CD8-positive, alpha-beta memory T cell (primary cell): ENCODE measurements at regions not wholly inside any gene's neighbourhood (a gene's known extent, or its start where the extent isn't known, plus 50 kb on each side); places are given as distances from the start of the nearest gene placed in this dataset.
A peak's percentile ranks its signal among the peaks of the same experiment; 100 is the strongest.

Experiments
- CTCF ChIA-PET: fragments of 350-600 bp; sonication (Branson Sonifier 250); formaldehyde crosslinking; loops from one replicate; lab custom pipeline; 2021; ENCODE audit warnings: antibody characterized with exemption; lab: Charles Lee
- POLR2A ChIA-PET: fragments of 350-600 bp; sonication (Branson Sonifier 250); formaldehyde crosslinking; loops from one replicate; lab custom pipeline; 2021; ENCODE audit warnings: antibody characterized with exemption; lab: Charles Lee
- DNase-seq, 5 donors: peaks; one replicate each; pipeline versions ENCODE4 v3.0.0 to v3.0.0-alpha.2; 2020 to 2022; ENCODE audit warnings: mixed read lengths in 1 of 5
- H3K27ac ChIP-seq: one replicate; pipeline ENCODE4 v1.7.0; 2013; ENCODE audit warnings: low read depth, mild to moderate bottlenecking, low read length, moderate library complexity
- H3K27me3 ChIP-seq: 2 replicates; pipeline ENCODE4 v1.7.0; 2013; ENCODE audit warnings: low read length, mild to moderate bottlenecking; ENCODE audit not compliant: insufficient read depth, poor library complexity, severe bottlenecking
- H3K36me3 ChIP-seq: 2 replicates; pipeline ENCODE4 v1.7.0; 2013; ENCODE audit warnings: mild to moderate bottlenecking, low read length, moderate library complexity; ENCODE audit not compliant: insufficient read depth
- H3K4me1 ChIP-seq: 2 replicates; pipeline ENCODE4 v1.7.0; 2013; ENCODE audit warnings: mild to moderate bottlenecking, low read length, moderate library complexity; ENCODE audit not compliant: insufficient read depth
- H3K4me3 ChIP-seq: 2 replicates; pipeline ENCODE4 v1.7.0; 2013; ENCODE audit warnings: mild to moderate bottlenecking, low read length
- H3K9me3 ChIP-seq: 2 replicates; pipeline ENCODE4 v1.7.0; 2013; ENCODE audit warnings: mild to moderate bottlenecking, low read length
- H3K27ac Mint-ChIP-seq, 8 donors: one replicate each; pipeline ENCODE4 v1.8.0; 2020 to 2021; ENCODE audit warnings: mixed read lengths in 8 of 8, mild to moderate bottlenecking in 6 of 8, inconsistent platforms in 3 of 8, moderate library complexity in 3 of 8
- H3K27me3 Mint-ChIP-seq, 2 donors: one replicate each; pipeline ENCODE4 v1.8.0; 2020 to 2021; ENCODE audit warnings: mixed read lengths in 2 of 2, mild to moderate bottlenecking in 1 of 2, moderate library complexity in 1 of 2
- H3K36me3 Mint-ChIP-seq, 3 donors: one replicate each; pipeline ENCODE4 v1.8.0; 2020 to 2021; ENCODE audit warnings: mixed read lengths in 3 of 3, inconsistent platforms in 1 of 3, mild to moderate bottlenecking in 1 of 3
- H3K4me1 Mint-ChIP-seq, 3 donors: one replicate each; pipeline ENCODE4 v1.8.0; 2020 to 2021; ENCODE audit warnings: mixed read lengths in 3 of 3, inconsistent platforms in 1 of 3, mild to moderate bottlenecking in 1 of 3
- H3K4me3 Mint-ChIP-seq, 7 donors: one replicate each; pipeline ENCODE4 v1.8.0; 2020 to 2021; ENCODE audit warnings: mixed read lengths in 7 of 7, mild to moderate bottlenecking in 6 of 7, moderate library complexity in 4 of 7, inconsistent platforms in 2 of 7
- H3K9me3 Mint-ChIP-seq, 5 donors: one replicate each; pipeline ENCODE4 v1.8.0; 2020 to 2022; ENCODE audit warnings: mixed read lengths in 5 of 5, mild to moderate bottlenecking in 3 of 5, moderate library complexity in 2 of 5, inconsistent platforms in 1 of 5

DNA sequence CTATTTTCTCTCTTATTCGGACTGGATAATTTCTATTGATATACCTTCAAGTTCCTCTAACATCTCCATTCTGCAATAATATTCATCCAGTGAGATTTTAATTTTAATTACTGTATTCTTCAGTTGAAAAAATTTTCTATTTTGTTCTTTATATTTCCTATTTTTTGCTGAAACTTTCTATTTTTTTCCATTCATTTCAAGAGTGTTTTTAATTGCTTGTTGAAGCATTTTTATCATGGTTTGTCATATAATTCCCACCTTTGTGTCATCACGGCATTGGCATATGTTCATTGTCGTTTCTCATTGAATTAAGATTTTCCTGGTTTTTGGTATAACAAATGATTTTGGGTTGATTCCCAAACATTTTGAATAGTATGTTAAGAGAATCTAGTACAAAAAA lies 214.9 kb upstream of the HDDC2 start:
- Mint-ChIP-seq H3K27ac (no peak overlapping the region), H3K9me3 (peaks cover 0 to 6% (median 4%) of the 10 kb centered on the region in 5 donors), H3K4me1 (no peaks in the 10 kb centered on the region), H3K4me3 (no peak overlapping the region), H3K27me3 (peaks cover 3 to 12% of the 10 kb centered on the region in 2 donors), H3K36me3 (no peaks in the 10 kb centered on the region)
- no peak for DNase-seq
- H3K4me3 ChIP-seq: no peak overlapping the region
- H3K27me3 ChIP-seq: peaks cover 4% of the 10 kb centered on the region
- ChIA-PET CTCF (no interaction called here), POLR2A (no interaction called here)
- H3K9me3 ChIP-seq: no peaks in the 10 kb centered on the region
- no peaks in the 10 kb centered on the region for H3K4me1 ChIP-seq
- H3K36me3 ChIP-seq: no peaks in the 10 kb centered on the region
- H3K27ac ChIP-seq: no peak overlapping the region

DNA sequence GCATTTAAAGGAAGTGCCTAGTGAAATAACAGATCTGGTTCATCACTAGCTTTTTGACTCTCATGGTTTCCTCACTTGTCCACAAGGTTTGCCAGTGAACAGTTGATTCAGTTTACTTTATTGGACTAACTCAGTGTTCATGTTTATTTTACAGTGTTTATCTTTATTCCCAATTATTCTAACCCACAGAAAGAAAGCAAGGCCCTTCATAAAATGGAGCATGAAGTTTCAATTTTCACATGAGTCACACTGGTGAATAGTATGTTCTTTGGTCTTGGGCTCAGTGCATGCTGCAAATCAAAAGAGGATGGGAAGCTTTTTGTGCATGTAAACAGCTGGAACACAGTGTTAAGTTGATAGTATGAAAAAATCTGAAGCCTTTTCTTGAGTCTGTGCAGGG lies 217.6 kb upstream of the HDDC2 start:
- Mint-ChIP-seq H3K36me3 (no peaks in the 10 kb centered on the region), H3K9me3 (peaks cover 0 to 5% (median 3%) of the 10 kb centered on the region in 5 donors), H3K4me3 (no peak overlapping the region), H3K4me1 (no peaks in the 10 kb centered on the region), H3K27me3 (peaks cover 6 to 29% of the 10 kb centered on the region in 2 donors), H3K27ac (no peak overlapping the region)
- no peak overlapping the region for H3K4me3 ChIP-seq
- peaks cover 4% of the 10 kb centered on the region for H3K27me3 ChIP-seq
- H3K36me3 ChIP-seq: no peaks in the 10 kb centered on the region
- CTCF ChIA-PET: no interaction called here
- no peak overlapping the region for H3K27ac ChIP-seq
- H3K4me1 ChIP-seq: no peaks in the 10 kb centered on the region
- H3K9me3 ChIP-seq: no peaks in the 10 kb centered on the region
- no peak for DNase-seq
- POLR2A ChIA-PET: no interaction called here

DNA sequence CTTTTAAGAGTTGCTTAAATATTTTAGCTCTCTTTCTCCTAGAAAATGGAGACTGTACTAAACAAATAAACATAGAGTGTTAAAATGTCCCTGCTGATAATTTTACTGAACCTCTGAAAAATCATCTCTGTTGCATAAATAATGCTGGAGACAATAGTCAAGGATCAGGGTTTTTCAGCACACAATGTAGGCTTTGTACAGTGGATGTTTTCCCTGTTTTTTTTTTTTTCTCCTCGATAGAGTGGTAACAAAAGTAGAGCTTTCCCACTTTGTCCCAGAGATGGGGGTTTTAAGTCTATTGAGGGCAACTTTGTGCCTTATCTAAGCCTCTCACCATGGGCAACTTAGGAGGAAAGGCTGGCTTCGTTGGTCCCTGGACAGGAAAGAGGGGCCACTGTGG lies 222.6 kb upstream of the HDDC2 start:
- ChIA-PET CTCF (interaction anchor here (0.8 kb wide), 1 partner anchor 10 kb away, joined by 3 read pairs; no protein-coding TSS in a partner anchor), POLR2A (no interaction called here)
- Histone ChIP-seq H3K9me3 (no peaks in the 10 kb centered on the region), H3K4me1 (no peaks in the 10 kb centered on the region), H3K27me3 (no peaks in the 10 kb centered on the region), H3K4me3 (no peak overlapping the region), H3K27ac (no peak overlapping the region), H3K36me3 (no peaks in the 10 kb centered on the region)
- H3K36me3 Mint-ChIP-seq: no peaks in the 10 kb centered on the region
- H3K4me1 Mint-ChIP-seq: no peaks in the 10 kb centered on the region
- H3K27me3 Mint-ChIP-seq: peaks cover 19 to 44% of the 10 kb centered on the region in 2 donors
- no peak overlapping the region for H3K27ac Mint-ChIP-seq
- DNase-seq: no peak
- peaks cover 0 to 4% (median 0%) of the 10 kb centered on the region in 5 donors for H3K9me3 Mint-ChIP-seq
- H3K4me3 Mint-ChIP-seq: no peak overlapping the region

DNA sequence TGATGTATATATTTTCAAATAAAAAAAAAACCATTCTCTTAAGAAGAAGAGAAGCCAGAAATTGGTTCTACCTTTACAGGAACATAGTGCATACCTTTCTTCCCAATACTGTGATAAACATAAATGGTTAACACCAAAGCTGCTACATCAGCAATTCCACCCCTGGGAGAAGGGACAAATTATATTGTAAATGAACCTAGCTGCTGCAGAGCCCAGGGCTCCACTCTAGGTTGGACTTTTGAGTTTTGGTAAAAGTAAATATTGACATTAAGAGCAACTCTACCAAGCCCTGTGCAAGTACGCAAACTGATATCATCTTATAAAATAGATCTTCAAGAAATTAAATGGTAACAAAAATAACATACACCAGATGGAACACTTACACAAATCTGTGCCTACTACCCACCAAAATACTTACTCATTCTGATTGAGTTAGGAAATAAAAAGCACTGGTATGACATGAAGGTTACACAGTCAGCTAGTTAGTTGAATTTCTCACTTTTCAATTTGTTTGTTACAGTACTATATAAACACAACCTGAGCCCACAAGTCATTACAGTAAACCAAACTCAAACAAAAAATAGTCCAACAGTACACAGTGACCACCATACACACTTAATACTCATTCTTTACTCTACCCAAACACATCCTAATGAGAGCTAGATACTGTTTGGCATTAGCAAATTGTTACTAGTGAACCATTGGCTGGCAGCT lies 223.3 kb upstream of the HEY2 start:
- peaks cover 24 to 56% of the 10 kb centered on the region in 2 donors for H3K27me3 Mint-ChIP-seq
- no peaks in the 10 kb centered on the region for H3K27me3 ChIP-seq
- H3K27ac Mint-ChIP-seq: no peak overlapping the region
- H3K36me3 ChIP-seq: no peaks in the 10 kb centered on the region
- no peak overlapping the region for H3K27ac ChIP-seq
- CTCF ChIA-PET: no interaction called here
- no peaks in the 10 kb centered on the region for H3K4me1 ChIP-seq
- no peak for DNase-seq
- H3K4me3 ChIP-seq: no peak overlapping the region
- H3K4me1 Mint-ChIP-seq: no peaks in the 10 kb centered on the region
- no peaks in the 10 kb centered on the region for H3K9me3 Mint-ChIP-seq
- H3K9me3 ChIP-seq: no peaks in the 10 kb centered on the region
- no peak overlapping the region for H3K4me3 Mint-ChIP-seq
- H3K36me3 Mint-ChIP-seq: no peaks in the 10 kb centered on the region
- POLR2A ChIA-PET: no interaction called here

DNA sequence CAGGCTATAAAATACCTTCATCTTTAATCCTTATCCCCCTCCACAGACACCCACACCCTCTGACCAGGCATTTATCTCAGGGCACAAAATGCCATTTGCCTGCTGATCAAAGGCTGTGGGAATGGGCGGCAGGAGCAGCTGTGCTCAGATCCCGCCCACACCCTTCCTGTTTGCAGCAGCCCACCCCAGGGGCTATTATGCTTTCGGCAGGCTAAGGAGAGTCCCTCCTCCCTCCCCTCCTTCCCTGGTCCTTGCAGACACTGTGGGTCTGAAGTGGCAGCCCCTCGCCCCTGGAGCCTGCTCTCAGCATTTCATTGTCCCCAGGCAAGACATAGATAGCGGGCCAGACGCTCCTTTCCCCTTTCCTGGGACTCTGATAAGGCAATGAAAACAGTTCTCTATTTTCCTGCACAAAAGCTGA lies 220.8 kb upstream of the HEY2 start:
- H3K36me3 Mint-ChIP-seq: no peaks in the 10 kb centered on the region
- H3K4me3 ChIP-seq: no peak overlapping the region
- H3K4me1 Mint-ChIP-seq: no peaks in the 10 kb centered on the region
- peaks cover 29 to 50% of the 10 kb centered on the region in 2 donors for H3K27me3 Mint-ChIP-seq
- no peak overlapping the region for H3K4me3 Mint-ChIP-seq
- ChIA-PET CTCF (interaction anchor here (0.9 kb wide), 1 partner anchor 61 kb away, joined by 3 read pairs; no protein-coding TSS in a partner anchor), POLR2A (no interaction called here)
- no peak overlapping the region for H3K27ac ChIP-seq
- no peaks in the 10 kb centered on the region for H3K4me1 ChIP-seq
- no peaks in the 10 kb centered on the region for H3K36me3 ChIP-seq
- H3K27me3 ChIP-seq: no peaks in the 10 kb centered on the region
- H3K27ac Mint-ChIP-seq: peak overlapping the region in 1 of 8 donors; percentile 64
- no peaks in the 10 kb centered on the region for H3K9me3 Mint-ChIP-seq
- H3K9me3 ChIP-seq: no peaks in the 10 kb centered on the region
- no peak for DNase-seq

DNA sequence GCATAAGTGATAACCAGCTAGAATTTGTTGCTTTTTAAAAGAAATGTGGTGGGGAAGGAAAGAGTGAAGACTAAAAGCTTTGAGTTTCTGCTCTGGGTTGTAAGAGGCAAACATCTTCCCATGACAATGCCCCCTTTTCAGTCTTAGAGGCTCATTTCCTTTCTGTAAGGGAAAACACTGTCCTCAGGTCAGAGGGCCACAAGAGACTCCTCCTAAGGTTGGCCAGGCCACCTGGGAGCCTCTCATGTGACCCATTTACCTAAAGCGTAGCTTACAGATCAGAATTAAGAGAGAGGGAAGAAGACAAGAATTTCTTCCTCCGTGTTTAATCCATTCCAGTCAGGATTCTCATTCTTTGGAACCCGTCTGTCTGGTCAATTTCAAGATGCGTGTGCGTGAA lies 220.4 kb upstream of the HEY2 start:
- peaks cover 30 to 47% of the 10 kb centered on the region in 2 donors for H3K27me3 Mint-ChIP-seq
- no peak for DNase-seq
- H3K4me3 Mint-ChIP-seq: no peak overlapping the region
- no peaks in the 10 kb centered on the region for H3K9me3 Mint-ChIP-seq
- H3K36me3 ChIP-seq: no peaks in the 10 kb centered on the region
- no peak overlapping the region for H3K27ac ChIP-seq
- no peaks in the 10 kb centered on the region for H3K36me3 Mint-ChIP-seq
- H3K4me1 Mint-ChIP-seq: no peaks in the 10 kb centered on the region
- ChIA-PET POLR2A (no interaction called here), CTCF (interaction anchor here (0.9 kb wide), 1 partner anchor 62 kb away, joined by 3 read pairs; no protein-coding TSS in a partner anchor)
- H3K27me3 ChIP-seq: peaks cover 3% of the 10 kb centered on the region
- no peaks in the 10 kb centered on the region for H3K9me3 ChIP-seq
- H3K4me1 ChIP-seq: no peaks in the 10 kb centered on the region
- H3K4me3 ChIP-seq: no peak overlapping the region
- H3K27ac Mint-ChIP-seq: no peak overlapping the region

DNA sequence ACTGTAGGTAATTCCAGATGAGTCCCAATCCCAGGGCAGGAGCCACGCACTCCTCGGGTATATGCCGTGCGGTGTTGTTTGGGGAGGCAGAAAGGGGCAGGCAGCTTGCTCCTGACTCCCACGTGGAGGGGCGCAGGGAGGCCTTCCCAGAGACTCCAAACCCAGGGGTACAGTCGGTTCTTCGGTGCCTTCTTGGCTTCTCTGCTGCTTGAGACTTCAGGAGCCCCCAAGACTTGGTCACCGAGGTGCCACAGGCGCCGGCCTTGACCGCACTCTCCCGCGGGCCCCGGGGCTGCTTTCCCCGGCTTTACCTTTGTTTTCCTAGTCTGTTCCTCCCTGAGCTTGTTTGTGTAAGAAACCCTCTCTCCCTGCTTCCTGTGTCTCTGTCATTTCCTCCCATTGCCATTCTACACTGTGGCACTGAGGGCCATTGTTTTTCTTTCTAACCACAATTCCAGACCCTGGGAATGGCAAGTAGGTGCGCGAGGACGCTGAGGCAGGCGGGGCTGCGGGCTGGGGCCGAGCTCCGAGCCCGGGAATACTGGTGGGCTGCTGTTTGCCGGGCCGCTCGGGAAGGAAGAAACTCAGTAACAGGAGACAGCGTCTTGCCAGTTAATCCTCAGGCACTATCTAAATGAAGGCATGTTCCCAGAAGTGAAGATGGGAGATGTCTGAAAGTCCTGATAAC lies 215.6 kb upstream of the HEY2 start:
- CTCF ChIA-PET: interaction anchor here (1.1 kb wide), 1 partner anchor 10 kb away, joined by 3 read pairs; no protein-coding TSS in a partner anchor
- H3K27ac ChIP-seq: no peak overlapping the region
- Mint-ChIP-seq H3K4me3 (no peak overlapping the region), H3K9me3 (no peaks in the 10 kb centered on the region), H3K27me3 (peaks cover 38 to 71% of the 10 kb centered on the region in 2 donors), H3K27ac (no peak overlapping the region), H3K36me3 (no peaks in the 10 kb centered on the region), H3K4me1 (no peaks in the 10 kb centered on the region)
- no peaks in the 10 kb centered on the region for H3K9me3 ChIP-seq
- H3K36me3 ChIP-seq: no peaks in the 10 kb centered on the region
- no peak overlapping the region for H3K4me3 ChIP-seq
- peaks cover 6% of the 10 kb centered on the region for H3K27me3 ChIP-seq
- DNase-seq: no peak
- no peaks in the 10 kb centered on the region for H3K4me1 ChIP-seq
- POLR2A ChIA-PET: no interaction called here
